CD4-positive, CD25-positive, alpha-beta regulatory T cell (primary cell): ENCODE measurements at regions not wholly inside any gene's neighbourhood (a gene's known extent, or its start where the extent isn't known, plus 50 kb on each side); places are given as distances from the start of the nearest gene placed in this dataset.
"Not testable (repeated sequence)": the region's sequence is repeated elsewhere in the genome, so short reads cannot be mapped to it uniquely, and the experiment has no call there.

Experiments used
- ATAC-seq, 2 donors: fragments of 150-1000 bp; cut with Tn5 transposase; one replicate each; pipeline ENCODE4 v1.10.0; 2021; ENCODE audit warnings: low read depth in 2 of 2, moderate number of reproducible peaks in 2 of 2, moderate library complexity in 1 of 2
- DNase-seq, 3 donors: peaks; one replicate each; pipeline versions ENCODE4 v3.0.0 to v3.0.0-alpha.2; 2012 to 2022; ENCODE audit warnings: mixed read lengths in 1 of 3
- H3K27ac ChIP-seq: one replicate; pipeline ENCODE4 v1.7.0; 2013; ENCODE audit warnings: mild to moderate bottlenecking, low read length; ENCODE audit not compliant: insufficient read depth, poor library complexity, severe bottlenecking
- H3K27me3 ChIP-seq: one replicate; pipeline ENCODE4 v1.7.0; 2013; ENCODE audit warnings: low read length; ENCODE audit not compliant: control insufficient read depth, insufficient read depth
- H3K36me3 ChIP-seq: one replicate; pipeline ENCODE4 v1.7.0; 2013; ENCODE audit warnings: mild to moderate bottlenecking, low read length, moderate library complexity; ENCODE audit not compliant: control insufficient read depth, insufficient read depth
- H3K4me1 ChIP-seq: 2 replicates; pipeline ENCODE4 v1.7.0; 2013; ENCODE audit warnings: mild to moderate bottlenecking, low read length; ENCODE audit not compliant: insufficient read depth, control insufficient read depth, poor library complexity, severe bottlenecking
- H3K4me3 ChIP-seq: one replicate; pipeline ENCODE4 v1.7.0; 2013; ENCODE audit warnings: low read depth, mild to moderate bottlenecking, low read length, moderate library complexity
- H3K9me3 ChIP-seq, 2 experiments: 1 replicate in 1 of 2; 2 replicates in 1 of 2; pipeline ENCODE4 v1.7.0; 2013; ENCODE audit warnings: low read length in 2 of 2, mild to moderate bottlenecking in 1 of 2, moderate library complexity in 1 of 2; ENCODE audit not compliant: control insufficient read depth in 2 of 2
- H3K27ac Mint-ChIP-seq, 3 donors: one replicate each; pipeline ENCODE4 v1.8.0; 2020 to 2022; ENCODE audit warnings: mild to moderate bottlenecking in 3 of 3, mixed read lengths in 3 of 3, moderate library complexity in 2 of 3
- H3K27me3 Mint-ChIP-seq: one replicate; pipeline ENCODE4 v1.8.0; 2022; ENCODE audit warnings: mild to moderate bottlenecking, mixed read lengths
- H3K36me3 Mint-ChIP-seq: one replicate; pipeline ENCODE4 v1.8.0; 2020; ENCODE audit warnings: mixed read lengths
- H3K4me1 Mint-ChIP-seq, 4 donors: one replicate each; pipeline ENCODE4 v1.8.0; 2020 to 2022; ENCODE audit warnings: mixed read lengths in 4 of 4, mild to moderate bottlenecking in 1 of 4
- H3K4me3 Mint-ChIP-seq, 4 donors: one replicate each; pipeline ENCODE4 v1.8.0; 2020 to 2022; ENCODE audit warnings: mild to moderate bottlenecking in 4 of 4, mixed read lengths in 4 of 4, moderate library complexity in 3 of 4
- H3K9me3 Mint-ChIP-seq, 7 donors: one replicate each; pipeline ENCODE4 v1.8.0; 2020 to 2022; ENCODE audit warnings: mixed read lengths in 7 of 7, mild to moderate bottlenecking in 3 of 7, moderate library complexity in 2 of 7

DNA sequence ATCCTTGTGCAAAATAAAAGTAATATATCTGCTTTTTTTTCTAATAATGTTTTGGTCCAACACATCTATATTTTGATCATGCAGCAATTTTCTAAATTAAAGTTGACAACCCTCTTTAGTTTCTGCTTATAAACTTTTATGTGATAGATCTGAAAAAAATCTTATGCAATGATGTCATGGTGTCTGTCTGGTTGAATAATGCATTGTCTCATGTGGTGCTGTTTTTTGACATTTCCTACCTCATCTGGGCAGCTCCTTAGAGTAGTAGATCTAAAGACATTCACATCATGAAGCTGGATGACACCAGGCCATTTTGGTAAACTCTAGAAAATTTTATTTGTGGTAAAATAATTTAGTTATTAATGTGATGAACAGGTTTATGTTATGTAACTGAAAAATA lies 106.8 kb upstream of the FN1 start:
- Histone ChIP-seq H3K27ac (no peak overlapping the region), H3K4me3 (no peak overlapping the region), H3K9me3 (no peaks in the 10 kb centered on the region), H3K36me3 (no peaks in the 10 kb centered on the region), H3K27me3 (no peaks in the 10 kb centered on the region), H3K4me1 (no peaks in the 10 kb centered on the region)
- Mint-ChIP-seq H3K4me3 (no peak overlapping the region), H3K4me1 (peaks cover 0 to 4% (median 0%) of the 10 kb centered on the region in 4 donors), H3K27ac (no peak overlapping the region), H3K36me3 (no peaks in the 10 kb centered on the region), H3K9me3 (peaks cover 0 to 3% (median 0%) of the 10 kb centered on the region in 7 donors), H3K27me3 (no peaks in the 10 kb centered on the region)
- DNase-seq (no peak), ATAC-seq (no peak)

DNA sequence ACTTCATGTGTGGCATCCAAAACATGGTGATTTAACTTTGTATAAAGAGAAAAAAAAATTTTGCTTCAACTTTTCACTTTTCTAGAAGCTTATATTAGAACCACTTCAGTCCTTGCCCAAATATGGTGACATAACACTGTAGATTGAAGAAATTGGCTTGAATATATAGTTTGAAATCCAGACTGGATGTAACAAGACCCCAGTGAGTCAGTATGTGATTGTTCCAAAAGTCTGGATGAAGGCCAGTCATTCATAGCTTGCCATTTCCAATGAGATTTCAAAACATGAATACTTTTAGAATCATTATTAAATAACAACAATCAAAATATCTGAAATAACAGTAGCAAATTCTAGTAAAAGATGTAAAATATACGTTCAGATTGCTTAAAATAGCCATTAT lies 104.8 kb upstream of the FN1 start:
- no peaks in the 10 kb centered on the region for H3K36me3 ChIP-seq
- Mint-ChIP-seq H3K27ac (no peak overlapping the region), H3K4me1 (peaks cover 0 to 4% (median 0%) of the 10 kb centered on the region in 4 donors), H3K36me3 (no peaks in the 10 kb centered on the region), H3K9me3 (peaks cover 0 to 3% (median 0%) of the 10 kb centered on the region in 7 donors), H3K27me3 (no peaks in the 10 kb centered on the region), H3K4me3 (no peak overlapping the region)
- no peak overlapping the region for H3K4me3 ChIP-seq
- DNase-seq = no peak
- H3K4me1 ChIP-seq = no peaks in the 10 kb centered on the region
- H3K27ac ChIP-seq = no peak overlapping the region
- H3K27me3 ChIP-seq = no peaks in the 10 kb centered on the region
- no peaks in the 10 kb centered on the region for H3K9me3 ChIP-seq
- ATAC-seq = no peak

DNA sequence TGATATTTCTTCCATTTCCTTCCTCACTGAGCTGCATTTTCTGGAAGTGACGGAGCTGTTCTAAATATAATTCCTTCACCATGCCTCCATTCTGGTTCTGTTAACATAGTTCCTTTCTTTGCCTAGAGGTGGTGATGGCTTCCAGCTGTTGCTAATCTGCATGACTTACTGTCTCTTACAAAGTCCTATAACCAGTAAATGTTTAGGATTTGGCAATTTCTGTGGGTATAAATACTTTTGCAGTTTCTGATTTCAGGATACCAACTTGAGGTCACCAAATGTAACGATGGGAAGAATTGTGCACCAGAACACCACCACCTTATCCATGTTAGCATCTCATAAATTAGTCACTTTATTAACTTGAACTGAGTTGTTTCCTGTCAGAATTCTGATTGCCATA lies 101.7 kb upstream of the FN1 start:
- peaks cover 0 to 10% (median 4%) of the 10 kb centered on the region in 7 donors for H3K9me3 Mint-ChIP-seq
- Histone ChIP-seq H3K36me3 (no peaks in the 10 kb centered on the region), H3K27ac (no peak overlapping the region), H3K27me3 (no peaks in the 10 kb centered on the region), H3K4me1 (no peaks in the 10 kb centered on the region), H3K4me3 (no peak overlapping the region), H3K9me3 (no peaks in the 10 kb centered on the region)
- DNase-seq (no peak), ATAC-seq (no peak)
- no peak overlapping the region for H3K4me3 Mint-ChIP-seq
- no peak overlapping the region for H3K27ac Mint-ChIP-seq
- H3K4me1 Mint-ChIP-seq = peaks cover 0 to 4% (median 0%) of the 10 kb centered on the region in 4 donors
- H3K36me3 Mint-ChIP-seq = no peaks in the 10 kb centered on the region
- H3K27me3 Mint-ChIP-seq = no peaks in the 10 kb centered on the region

DNA sequence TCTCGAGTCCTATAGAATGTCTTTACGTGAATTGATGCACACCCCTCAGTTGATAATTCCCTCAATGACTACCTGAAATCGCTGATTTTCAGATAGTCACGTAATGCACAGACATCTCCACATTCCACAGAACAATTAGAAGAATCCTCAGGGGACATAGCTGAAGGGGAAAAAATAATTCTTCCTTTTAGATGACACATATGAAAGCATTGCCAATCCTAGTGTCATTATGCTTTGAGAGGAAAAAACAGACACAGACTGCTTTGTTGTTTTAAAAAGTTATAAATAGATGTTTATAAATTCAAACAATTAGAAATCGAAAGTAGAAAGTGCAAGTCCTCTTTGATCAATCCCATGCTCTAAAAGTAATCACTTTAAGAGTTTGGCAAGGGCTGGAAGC lies 100.6 kb upstream of the FN1 start:
- Mint-ChIP-seq H3K36me3 (no peaks in the 10 kb centered on the region), H3K27me3 (no peaks in the 10 kb centered on the region), H3K4me3 (no peak overlapping the region), H3K27ac (no peak overlapping the region), H3K4me1 (peaks cover 0 to 4% (median 0%) of the 10 kb centered on the region in 4 donors), H3K9me3 (peaks cover 0 to 10% (median 4%) of the 10 kb centered on the region in 7 donors)
- H3K36me3 ChIP-seq = no peaks in the 10 kb centered on the region
- no peak overlapping the region for H3K27ac ChIP-seq
- no peaks in the 10 kb centered on the region for H3K9me3 ChIP-seq
- H3K4me3 ChIP-seq = no peak overlapping the region
- no peaks in the 10 kb centered on the region for H3K4me1 ChIP-seq
- no peaks in the 10 kb centered on the region for H3K27me3 ChIP-seq
- ATAC-seq (no peak), DNase-seq (no peak)

DNA sequence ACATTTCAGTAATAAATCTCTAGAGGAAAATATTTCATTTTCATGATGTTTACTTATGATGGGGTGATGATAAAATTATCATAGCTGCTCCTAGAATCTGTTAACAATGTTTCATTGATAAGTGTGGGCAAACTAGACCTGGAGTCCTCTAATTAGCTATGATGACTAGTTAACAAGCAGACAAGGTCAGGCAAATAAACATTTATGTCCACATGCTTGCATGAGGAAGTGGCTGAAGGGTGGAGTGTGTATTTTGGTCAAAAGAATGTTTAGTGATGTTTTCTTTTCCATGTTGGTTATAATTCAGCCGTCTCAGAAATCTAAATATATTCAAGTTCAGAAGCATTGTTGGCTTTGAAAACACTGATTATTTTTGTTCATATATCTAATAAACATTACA lies 99.9 kb upstream of the FN1 start:
- no peak overlapping the region for H3K27ac Mint-ChIP-seq
- Histone ChIP-seq H3K27me3 (no peaks in the 10 kb centered on the region), H3K27ac (no peak overlapping the region), H3K9me3 (no peaks in the 10 kb centered on the region), H3K4me1 (no peaks in the 10 kb centered on the region), H3K36me3 (no peaks in the 10 kb centered on the region), H3K4me3 (no peak overlapping the region)
- peak overlapping the region in 1 of 4 donors; percentile 90 for H3K4me3 Mint-ChIP-seq
- ATAC-seq (no peak), DNase-seq (no peak)
- H3K27me3 Mint-ChIP-seq = no peaks in the 10 kb centered on the region
- peaks cover 0 to 10% (median 4%) of the 10 kb centered on the region in 7 donors for H3K9me3 Mint-ChIP-seq
- no peaks in the 10 kb centered on the region for H3K36me3 Mint-ChIP-seq
- peaks cover 0 to 4% (median 0%) of the 10 kb centered on the region in 4 donors for H3K4me1 Mint-ChIP-seq

DNA sequence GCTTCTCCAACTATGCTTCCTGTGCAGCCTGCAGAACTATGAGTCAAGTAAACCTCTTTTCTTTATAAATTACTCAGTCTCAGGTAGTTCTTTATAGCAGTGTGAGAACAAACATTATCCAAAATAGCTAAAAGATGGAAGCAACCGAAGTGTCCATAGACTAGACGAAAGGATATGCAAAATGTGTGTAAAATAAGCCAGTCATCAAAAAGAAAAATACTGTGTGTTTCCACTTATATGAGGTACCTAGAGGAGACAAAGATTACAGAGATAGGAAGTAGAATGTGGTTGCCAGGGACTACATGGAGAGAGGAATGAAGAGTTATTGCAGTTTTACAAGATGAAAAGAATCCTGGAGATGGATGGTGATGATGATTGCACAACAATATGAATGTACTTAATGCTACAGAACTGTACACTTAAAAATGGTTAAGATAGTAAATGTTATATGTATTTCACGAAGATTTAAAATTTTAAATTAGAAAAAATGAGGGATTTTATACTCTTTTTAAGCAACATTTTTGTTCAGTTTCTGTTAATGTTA lies 99.3 kb upstream of the FN1 start:
- no peaks in the 10 kb centered on the region for H3K36me3 ChIP-seq
- H3K27ac Mint-ChIP-seq = no peak overlapping the region
- peaks cover 0 to 10% (median 5%) of the 10 kb centered on the region in 7 donors for H3K9me3 Mint-ChIP-seq
- H3K4me1 ChIP-seq = no peaks in the 10 kb centered on the region
- no peak overlapping the region for H3K4me3 ChIP-seq
- H3K27me3 Mint-ChIP-seq = no peaks in the 10 kb centered on the region
- no peak overlapping the region for H3K4me3 Mint-ChIP-seq
- no peak for ATAC-seq
- H3K27ac ChIP-seq = no peak overlapping the region
- no peaks in the 10 kb centered on the region for H3K27me3 ChIP-seq
- peaks cover 0 to 4% (median 0%) of the 10 kb centered on the region in 4 donors for H3K4me1 Mint-ChIP-seq
- H3K9me3 ChIP-seq = no peaks in the 10 kb centered on the region
- no peak for DNase-seq
- no peaks in the 10 kb centered on the region for H3K36me3 Mint-ChIP-seq

DNA sequence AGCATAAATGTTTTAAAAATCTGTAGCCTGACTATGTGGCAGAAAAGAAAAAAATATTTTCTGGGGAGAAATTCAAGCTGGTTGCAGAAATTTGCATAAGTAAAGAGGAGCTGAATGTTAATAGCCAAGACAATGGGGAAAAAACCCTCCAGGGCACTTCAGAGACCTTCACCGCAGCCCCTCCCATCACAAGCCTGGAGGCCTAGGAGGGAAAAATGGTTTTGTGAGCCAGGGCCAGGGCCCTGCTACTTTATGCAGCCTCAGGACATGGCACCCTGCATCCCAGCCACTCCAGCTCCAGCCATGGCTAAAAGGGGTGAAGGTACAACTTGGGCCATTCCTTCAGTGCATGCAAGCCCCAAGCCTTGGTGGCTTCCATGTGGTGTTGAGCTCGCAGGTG lies 97.8 kb upstream of the FN1 start:
- H3K27ac ChIP-seq, H3K4me3 ChIP-seq, H3K4me1 Mint-ChIP-seq, H3K36me3 ChIP-seq, DNase-seq, ATAC-seq, H3K27me3 ChIP-seq, H3K4me3 Mint-ChIP-seq, H3K9me3 ChIP-seq, H3K4me1 ChIP-seq, H3K27me3 Mint-ChIP-seq, H3K27ac Mint-ChIP-seq, H3K36me3 Mint-ChIP-seq: not testable (repeated sequence)
- peaks cover 0 to 10% (median 5%) of the 10 kb centered on the region in 7 donors for H3K9me3 Mint-ChIP-seq

DNA sequence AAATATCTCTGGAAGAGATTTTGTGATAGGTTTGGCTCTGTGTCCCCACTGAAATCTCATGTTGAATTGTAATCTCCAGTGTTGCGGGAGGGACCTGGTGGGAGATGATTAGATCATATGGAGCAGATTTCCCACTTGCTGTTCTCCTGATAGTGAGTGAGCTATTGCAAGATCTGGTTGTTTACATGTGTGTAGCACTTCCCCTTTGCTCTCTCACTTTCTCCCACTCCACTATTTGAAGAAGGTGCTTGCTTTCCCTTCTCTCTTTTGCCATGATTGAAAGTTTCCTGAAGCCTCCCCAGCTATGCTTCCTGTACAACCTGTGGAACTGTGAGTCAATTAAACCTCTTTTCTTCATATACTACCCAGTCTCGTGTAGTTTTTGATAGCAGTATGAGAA lies 97.0 kb upstream of the FN1 start:
- ATAC-seq (no peak), DNase-seq (no peak)

More for the DNA sequence above, 97.0 kb upstream of the FN1 start:
- no peaks in the 10 kb centered on the region for H3K36me3 Mint-ChIP-seq
- H3K9me3 Mint-ChIP-seq = peaks cover 0 to 10% (median 3%) of the 10 kb centered on the region in 7 donors
- Histone ChIP-seq H3K27ac (no peak overlapping the region), H3K4me3 (no peak overlapping the region), H3K27me3 (no peaks in the 10 kb centered on the region), H3K36me3 (no peaks in the 10 kb centered on the region), H3K9me3 (no peaks in the 10 kb centered on the region), H3K4me1 (no peaks in the 10 kb centered on the region)
- no peak overlapping the region for H3K4me3 Mint-ChIP-seq
- no peaks in the 10 kb centered on the region for H3K4me1 Mint-ChIP-seq
- no peak overlapping the region for H3K27ac Mint-ChIP-seq
- no peaks in the 10 kb centered on the region for H3K27me3 Mint-ChIP-seq
